Neural progenitor cell (in vitro differentiated cells): ENCODE measurements at regions not wholly inside any gene's neighbourhood (a gene's known extent, or its start where the extent isn't known, plus 50 kb on each side); places are given as distances from the start of the nearest gene placed in this dataset.

Source experiments
- DNase-seq: peaks from one replicate; pipeline ENCODE4 v3.0.0-alpha.2; 2016; ENCODE audit warnings: low spot score
- H2AFZ ChIP-seq: fragments of 200-600 bp; sonication (generic); replicated peaks from 2 replicates; pipeline ENCODE4 v1.6.1; 2016; ENCODE audit warnings: antibody characterized with exemption
- H3F3A ChIP-seq: fragments of 200-600 bp; sonication (generic); 2 replicates; pipeline ENCODE4 v1.6.1; 2016; ENCODE audit warnings: antibody characterized with exemption, low read depth
- H3K27ac ChIP-seq: fragments of 200-600 bp; sonication (generic); 2 replicates; pipeline ENCODE4 v1.5.1; 2016; ENCODE audit warnings: mild to moderate bottlenecking
- H3K27me3 ChIP-seq: fragments of 200-600 bp; sonication (generic); 2 replicates; pipeline ENCODE4 v1.6.1; 2016; ENCODE audit warnings: mild to moderate bottlenecking, moderate library complexity
- H3K36me3 ChIP-seq: fragments of 200-600 bp; sonication (generic); 2 replicates; pipeline ENCODE4 v1.5.1; 2016
- H3K4me1 ChIP-seq: fragments of 200-600 bp; sonication (generic); 2 replicates; pipeline ENCODE4 v1.6.1; 2016; ENCODE audit warnings: mixed run types
- H3K4me2 ChIP-seq: fragments of 200-600 bp; sonication (generic); 2 replicates; pipeline ENCODE4 v1.6.1; 2016
- H3K4me3 ChIP-seq: fragments of 200-600 bp; sonication (generic); 2 replicates; pipeline ENCODE4 v1.5.1; 2016
- H3K79me2 ChIP-seq: fragments of 200-600 bp; sonication (generic); 2 replicates; pipeline ENCODE4 v1.6.1; 2016; ENCODE audit warnings: low read depth
- H3K9ac ChIP-seq: fragments of 200-600 bp; sonication (generic); 2 replicates; pipeline ENCODE4 v1.6.1; 2016
- H3K9me3 ChIP-seq: fragments of 200-600 bp; sonication (generic); 2 replicates; pipeline ENCODE4 v1.5.1; 2016; ENCODE audit warnings: low read depth
- H4K20me1 ChIP-seq: fragments of 200-600 bp; sonication (generic); 2 replicates; pipeline ENCODE4 v1.6.1; 2016; ENCODE audit warnings: low read depth
- H3K27ac Mint-ChIP-seq: 3 replicates; pipeline ENCODE4 v1.8.0; 2021; ENCODE audit warnings: mixed read lengths
- H3K27me3 Mint-ChIP-seq: 2 replicates; pipeline ENCODE4 v1.8.0; 2022; ENCODE audit warnings: low read depth, mild to moderate bottlenecking, inconsistent platforms, moderate library complexity, mixed read lengths; ENCODE audit not compliant: insufficient read depth
- H3K36me3 Mint-ChIP-seq: 3 replicates; pipeline ENCODE4 v1.8.0; 2021; ENCODE audit warnings: mixed read lengths
- H3K4me1 Mint-ChIP-seq: 3 replicates; pipeline ENCODE4 v1.8.0; 2021; ENCODE audit warnings: mixed read lengths
- H3K4me3 Mint-ChIP-seq: 3 replicates; pipeline ENCODE4 v1.8.0; 2021; ENCODE audit warnings: mild to moderate bottlenecking, moderate library complexity, mixed read lengths
- H3K9me3 Mint-ChIP-seq: 3 replicates; pipeline ENCODE4 v1.8.0; 2020; ENCODE audit warnings: mixed read lengths
- CTCF ChIP-seq: fragments of 200-600 bp; sonication (generic); IDR thresholded peaks from 2 replicates; pipeline ENCODE4 v1.5.1; 2017; ENCODE audit warnings: antibody characterized with exemption, mild to moderate bottlenecking
- EZH2 ChIP-seq: fragments of 200-600 bp; sonication (generic); IDR thresholded peaks from 2 replicates; pipeline ENCODE4 v1.6.1; 2017; ENCODE audit warnings: antibody characterized with exemption, mild to moderate bottlenecking, moderate library complexity
- EZH2phosphoT487 ChIP-seq: fragments of 200-600 bp; sonication (generic); IDR thresholded peaks from 2 replicates; pipeline ENCODE4 v1.6.1; 2017; ENCODE audit warnings: antibody characterized with exemption

GRCh38 chr2:145725876-145726275 lies 1206.0 kb upstream of the ZEB2 start:
- no peak overlapping the region for H3K27ac Mint-ChIP-seq
- no peak overlapping the region for H2AFZ ChIP-seq
- H3F3A ChIP-seq = no peaks in the 10 kb centered on the region
- H3K9ac ChIP-seq = no peak overlapping the region
- H3K4me3 ChIP-seq = no peak overlapping the region
- H3K36me3 Mint-ChIP-seq = no peaks in the 10 kb centered on the region
- H3K4me3 Mint-ChIP-seq = no peak overlapping the region
- H3K4me1 Mint-ChIP-seq = peaks cover 3% of the 10 kb centered on the region
- no peaks in the 10 kb centered on the region for H3K79me2 ChIP-seq
- no peaks in the 10 kb centered on the region for H3K9me3 ChIP-seq
- TF ChIP-seq EZH2phosphoT487 (no peak), EZH2 (no peak), CTCF (no peak)
- no peaks in the 10 kb centered on the region for H3K36me3 ChIP-seq
- no peaks in the 10 kb centered on the region for H3K9me3 Mint-ChIP-seq
- H3K27ac ChIP-seq = no peak overlapping the region
- no peak for DNase-seq
- no peak overlapping the region for H3K4me2 ChIP-seq
- no peaks in the 10 kb centered on the region for H4K20me1 ChIP-seq
- no peaks in the 10 kb centered on the region for H3K4me1 ChIP-seq
- H3K27me3 Mint-ChIP-seq = no peaks in the 10 kb centered on the region
- no peaks in the 10 kb centered on the region for H3K27me3 ChIP-seq

- Histone ChIP-seq H3K9ac (no peak overlapping the region), H3K4me1 (no peaks in the 10 kb centered on the region), H3F3A (no peaks in the 10 kb centered on the region), H3K4me2 (no peak overlapping the region), H3K27me3 (no peaks in the 10 kb centered on the region), H3K27ac (no peak overlapping the region), H3K79me2 (no peaks in the 10 kb centered on the region), H3K36me3 (no peaks in the 10 kb centered on the region), H2AFZ (no peak overlapping the region), H3K9me3 (no peaks in the 10 kb centered on the region), H4K20me1 (no peaks in the 10 kb centered on the region), H3K4me3 (no peak overlapping the region)
- no peak overlapping the region for H3K4me3 Mint-ChIP-seq
- TF ChIP-seq CTCF (no peak), EZH2 (no peak), EZH2phosphoT487 (no peak)
- peaks cover 6% of the 10 kb centered on the region for H3K4me1 Mint-ChIP-seq
- no peaks in the 10 kb centered on the region for H3K36me3 Mint-ChIP-seq
- peaks cover 6% of the 10 kb centered on the region for H3K9me3 Mint-ChIP-seq
- H3K27ac Mint-ChIP-seq = no peak overlapping the region
- no peak for DNase-seq
- H3K27me3 Mint-ChIP-seq = no peaks in the 10 kb centered on the region
Observed at GRCh38 chr2:145724311-145724898, 1204.5 kb upstream of the ZEB2 start.

GRCh38 chr2:145723872-145724271 lies 1204.0 kb upstream of the ZEB2 start:
- peaks cover 6% of the 10 kb centered on the region for H3K9me3 Mint-ChIP-seq
- no peaks in the 10 kb centered on the region for H3K36me3 Mint-ChIP-seq
- H3K9ac ChIP-seq = no peak overlapping the region
- no peak for DNase-seq
- H3K4me1 ChIP-seq = no peaks in the 10 kb centered on the region
- no peak overlapping the region for H3K27ac Mint-ChIP-seq
- TF ChIP-seq EZH2phosphoT487 = no peak
- H3K4me2 ChIP-seq = no peak overlapping the region
- H3K4me1 Mint-ChIP-seq = peaks cover 6% of the 10 kb centered on the region
- H4K20me1 ChIP-seq = no peaks in the 10 kb centered on the region
- H3K27me3 Mint-ChIP-seq = peaks cover 2% of the 10 kb centered on the region
- no peak overlapping the region for H3K27ac ChIP-seq
- no peaks in the 10 kb centered on the region for H3K36me3 ChIP-seq
- no peaks in the 10 kb centered on the region for H3K9me3 ChIP-seq
- H3K79me2 ChIP-seq = no peaks in the 10 kb centered on the region
- H3K4me3 Mint-ChIP-seq = no peak overlapping the region
- H3K27me3 ChIP-seq = no peaks in the 10 kb centered on the region
- H2AFZ ChIP-seq = no peak overlapping the region
- H3K4me3 ChIP-seq = no peak overlapping the region
- H3F3A ChIP-seq = no peaks in the 10 kb centered on the region

- H3K9me3 Mint-ChIP-seq = peaks cover 6% of the 10 kb centered on the region
- no peak for TF ChIP-seq CTCF
- no peak for TF ChIP-seq EZH2
- no peak for TF ChIP-seq EZH2phosphoT487
- peaks cover 2% of the 10 kb centered on the region for H3K27me3 Mint-ChIP-seq
- no peaks in the 10 kb centered on the region for H4K20me1 ChIP-seq
- no peaks in the 10 kb centered on the region for H3K9me3 ChIP-seq
- no peaks in the 10 kb centered on the region for H3K36me3 Mint-ChIP-seq
- no peaks in the 10 kb centered on the region for H3K4me1 ChIP-seq
- H3K36me3 ChIP-seq = no peaks in the 10 kb centered on the region
- no peak overlapping the region for H3K27ac ChIP-seq
- no peaks in the 10 kb centered on the region for H3F3A ChIP-seq
- H2AFZ ChIP-seq = no peak overlapping the region
- no peaks in the 10 kb centered on the region for H3K79me2 ChIP-seq
- H3K4me3 Mint-ChIP-seq = no peak overlapping the region
- peaks cover 6% of the 10 kb centered on the region for H3K4me1 Mint-ChIP-seq
- no peak overlapping the region for H3K4me2 ChIP-seq
- no peaks in the 10 kb centered on the region for H3K27me3 ChIP-seq
- H3K27ac Mint-ChIP-seq = no peak overlapping the region
- DNase-seq = no peak
- H3K9ac ChIP-seq = no peak overlapping the region
- H3K4me3 ChIP-seq = no peak overlapping the region
Observed at GRCh38 chr2:145721681-145722080, 1201.8 kb upstream of the ZEB2 start.
